Thyroid gland (tissue), 4 donors: ENCODE measurements at regions not wholly inside any gene's neighbourhood (a gene's known extent, or its start where the extent isn't known, plus 50 kb on each side); places are given as distances from the start of the nearest gene placed in this dataset.

Source experiments
- DNase-seq, 2 donors: peaks; one replicate each; pipeline ENCODE4 v3.0.0-alpha.2; 2019
- H3K27ac ChIP-seq, 3 donors: fragments of 200-600 bp; sonication (generic); 1 replicate in 2 of 3; 2 replicates in 1 of 3; pipeline ENCODE4 v1.5.1; 2016 to 2019; ENCODE audit warnings: mild to moderate bottlenecking in 1 of 3, moderate library complexity in 1 of 3
- H3K27me3 ChIP-seq: fragments of 200-600 bp; sonication (generic); one replicate; pipeline ENCODE4 v1.5.1; 2019
- H3K36me3 ChIP-seq, 2 donors: fragments of 200-600 bp; sonication (generic); one replicate each; pipeline ENCODE4 v1.5.1; 2016 to 2019
- H3K4me1 ChIP-seq, 2 donors: fragments of 200-600 bp; sonication (generic); one replicate each; pipeline ENCODE4 v1.5.1; 2017 to 2019
- H3K4me3 ChIP-seq, 3 donors: fragments of 200-600 bp; sonication (generic); replicated peaks in 1 of 3; 1 replicate in 2 of 3; 2 replicates in 1 of 3; pipeline ENCODE4 v1.5.1; 2016; ENCODE audit warnings: mild to moderate bottlenecking in 1 of 3
- H3K9me3 ChIP-seq: fragments of 200-600 bp; sonication (generic); one replicate; pipeline ENCODE4 v1.5.1; 2017
- POLR2A ChIP-seq, 2 donors: fragments of 450-650 bp; IDR thresholded peaks; one replicate each; pipeline ENCODE4 v1.6.1; 2017; ENCODE audit warnings: antibody characterized with exemption in 2 of 2, mild to moderate bottlenecking in 2 of 2, moderate library complexity in 1 of 2
- WGBS, 2 donors: methylation state at CpG; one replicate each; pipeline ENCODE4 v1.1.5; 2017; 5-methylcytosine and 5-hydroxymethylcytosine counted together
- intact Hi-C: fragments of 100-400 bp; cut with DNase I; formaldehyde crosslinking; loops from one replicate; pipeline ENCODE4 v1.15.1; 2023
- TF ChIP-seq, protein P1 (sequence below), 6 experiments: fragments of 200-600 bp in 3 of 6; fragments of 450-650 bp in 3 of 6; sonication (generic) in 3 of 6; IDR thresholded peaks; one replicate each; pipeline ENCODE4 v1.5.1; 2016 to 2019; ENCODE audit warnings: antibody characterized with exemption in 6 of 6, mild to moderate bottlenecking in 2 of 6, inconsistent platforms in 1 of 6, moderate library complexity in 1 of 6

DNA sequence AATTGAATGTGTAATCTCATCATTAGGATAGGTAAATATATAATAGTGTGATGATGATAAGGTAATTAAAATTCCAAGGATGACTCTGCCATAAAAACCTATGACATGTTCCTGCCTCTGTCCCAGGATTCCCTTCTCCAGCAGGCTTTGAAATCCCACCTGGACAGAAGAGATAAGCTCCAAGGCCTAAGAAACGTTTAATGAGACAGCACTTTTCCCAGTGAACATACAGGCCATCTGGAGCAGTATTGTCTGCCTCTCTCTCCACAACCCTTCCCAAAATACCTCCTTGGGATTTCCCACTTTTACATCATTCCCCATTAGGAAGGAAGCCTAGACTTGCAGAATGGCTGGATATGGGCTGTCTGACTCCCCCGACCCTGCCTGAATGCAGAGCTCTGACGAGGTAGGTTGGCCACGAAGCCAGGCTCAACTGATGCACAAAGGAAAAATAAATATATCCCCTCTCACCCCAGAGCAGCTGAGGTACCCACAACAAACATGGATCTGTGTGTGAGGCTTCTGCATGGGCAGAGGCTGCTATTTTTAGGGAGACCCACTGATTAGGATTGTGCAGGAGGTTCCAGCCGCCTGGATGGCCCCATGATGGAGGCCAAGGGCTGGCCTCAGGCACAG, 71.0 kb downstream of the TMPRSS5 start:
- Histone ChIP-seq H3K4me1 (no peaks in the 10 kb centered on the region), H3K36me3 (no peaks in the 10 kb centered on the region), H3K27me3 (no peaks in the 10 kb centered on the region), H3K9me3 (no peaks in the 10 kb centered on the region), H3K27ac (no peak overlapping the region), H3K4me3 (no peak overlapping the region)
- intact Hi-C loops, result no loop called here
- WGBS, 2 donors, result 62 to 74% methylated on average over 5 of the region's 5 CpGs
- no peak for DNase-seq
- no peak for TF ChIP-seq POLR2A (IDR thresholded peaks at IDR 0.05)
- TF ChIP-seq, protein P1, sequence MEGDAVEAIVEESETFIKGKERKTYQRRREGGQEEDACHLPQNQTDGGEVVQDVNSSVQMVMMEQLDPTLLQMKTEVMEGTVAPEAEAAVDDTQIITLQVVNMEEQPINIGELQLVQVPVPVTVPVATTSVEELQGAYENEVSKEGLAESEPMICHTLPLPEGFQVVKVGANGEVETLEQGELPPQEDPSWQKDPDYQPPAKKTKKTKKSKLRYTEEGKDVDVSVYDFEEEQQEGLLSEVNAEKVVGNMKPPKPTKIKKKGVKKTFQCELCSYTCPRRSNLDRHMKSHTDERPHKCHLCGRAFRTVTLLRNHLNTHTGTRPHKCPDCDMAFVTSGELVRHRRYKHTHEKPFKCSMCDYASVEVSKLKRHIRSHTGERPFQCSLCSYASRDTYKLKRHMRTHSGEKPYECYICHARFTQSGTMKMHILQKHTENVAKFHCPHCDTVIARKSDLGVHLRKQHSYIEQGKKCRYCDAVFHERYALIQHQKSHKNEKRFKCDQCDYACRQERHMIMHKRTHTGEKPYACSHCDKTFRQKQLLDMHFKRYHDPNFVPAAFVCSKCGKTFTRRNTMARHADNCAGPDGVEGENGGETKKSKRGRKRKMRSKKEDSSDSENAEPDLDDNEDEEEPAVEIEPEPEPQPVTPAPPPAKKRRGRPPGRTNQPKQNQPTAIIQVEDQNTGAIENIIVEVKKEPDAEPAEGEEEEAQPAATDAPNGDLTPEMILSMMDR (IDR thresholded peaks at IDR 0.05), result no peak

DNA sequence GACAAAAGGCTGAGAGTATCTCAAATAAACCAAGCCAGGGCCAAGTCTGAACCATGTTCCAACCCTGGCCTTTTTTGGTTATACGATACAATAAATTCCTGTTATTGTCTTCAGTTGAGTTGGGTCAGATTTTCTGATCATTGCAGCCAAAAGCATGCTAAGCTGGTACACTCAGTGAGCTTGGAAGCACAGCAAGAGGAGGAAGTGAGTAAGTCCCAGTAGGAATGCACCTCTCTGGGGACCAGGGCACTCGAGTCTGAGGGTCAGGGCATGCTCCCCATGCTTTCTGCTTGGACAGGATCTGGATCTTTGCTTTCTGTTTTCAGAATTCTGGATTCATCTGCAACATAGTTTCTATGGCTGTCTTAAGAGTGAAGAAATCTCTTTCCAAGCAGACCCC, 73.1 kb downstream of the TMPRSS5 start:
- H3K4me3 ChIP-seq, result no peak overlapping the region
- H3K4me1 ChIP-seq, result no peaks in the 10 kb centered on the region
- H3K9me3 ChIP-seq, result no peaks in the 10 kb centered on the region
- H3K36me3 ChIP-seq, result no peaks in the 10 kb centered on the region
- TF ChIP-seq, protein P1 (IDR thresholded peaks at IDR 0.05), result no peak
- no peak for TF ChIP-seq POLR2A (IDR thresholded peaks at IDR 0.05)
- no peak overlapping the region for H3K27ac ChIP-seq
- WGBS, 2 donors, result 30 to 46% methylated on average over 2 of the region's 2 CpGs
- H3K27me3 ChIP-seq, result no peaks in the 10 kb centered on the region
- intact Hi-C loops, result no loop called here
- no peak for DNase-seq

DNA sequence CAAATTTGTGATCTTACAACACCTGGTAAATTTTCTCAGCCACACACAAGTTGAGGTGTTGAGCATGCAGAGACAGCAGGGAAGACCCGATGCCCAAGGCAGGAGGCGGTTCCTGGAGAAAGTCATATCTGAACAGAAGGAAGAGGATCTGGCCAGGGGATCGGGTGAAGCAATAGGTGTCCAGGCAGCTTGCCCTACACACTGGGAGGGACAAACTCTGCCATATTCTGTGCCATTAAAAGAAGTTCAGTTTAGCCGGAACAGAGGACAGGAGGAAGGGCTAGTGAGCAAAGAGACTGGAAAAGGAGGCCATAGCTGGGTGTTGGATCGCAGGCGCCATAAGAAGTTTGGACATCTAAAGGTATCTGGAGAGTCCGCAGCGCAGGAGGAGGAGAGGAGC, 76.5 kb downstream of the TMPRSS5 start:
- Histone ChIP-seq H3K27me3 (no peaks in the 10 kb centered on the region), H3K4me3 (no peak overlapping the region), H3K27ac (no peak overlapping the region), H3K4me1 (no peaks in the 10 kb centered on the region), H3K9me3 (no peaks in the 10 kb centered on the region), H3K36me3 (no peaks in the 10 kb centered on the region)
- intact Hi-C loops, result no loop called here
- no peak for DNase-seq
- TF ChIP-seq POLR2A (IDR thresholded peaks at IDR 0.05), result no peak
- TF ChIP-seq, protein P1 (IDR thresholded peaks at IDR 0.05), result no peak
- 87 to 91% methylated on average over 8 of the region's 8 CpGs for WGBS, 2 donors

DNA sequence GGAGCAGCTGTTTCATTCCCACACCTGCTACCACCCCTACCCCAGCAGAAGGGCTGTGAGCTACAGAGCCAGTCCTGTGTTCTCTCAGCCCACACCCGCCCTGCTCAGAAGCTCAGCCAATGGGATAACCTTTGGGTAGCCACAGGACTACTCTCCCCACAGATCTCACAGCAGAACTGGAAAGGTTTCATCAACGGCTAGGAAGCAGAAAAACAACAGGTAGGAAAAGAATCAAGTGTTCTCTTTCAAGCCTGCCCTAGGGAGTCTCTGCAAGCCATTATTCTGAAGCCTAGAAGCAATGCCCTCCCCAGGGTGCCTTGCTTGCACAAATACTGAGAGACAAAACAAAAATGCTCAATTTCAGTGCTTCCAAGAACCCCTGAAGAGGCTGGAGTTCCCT, 77.2 kb downstream of the TMPRSS5 start:
- Histone ChIP-seq H3K36me3 (no peaks in the 10 kb centered on the region), H3K27ac (no peak overlapping the region), H3K4me1 (no peaks in the 10 kb centered on the region), H3K27me3 (no peaks in the 10 kb centered on the region), H3K4me3 (no peak overlapping the region), H3K9me3 (no peaks in the 10 kb centered on the region)
- DNase-seq, result no peak
- TF ChIP-seq POLR2A (IDR thresholded peaks at IDR 0.05), result no peak
- TF ChIP-seq, protein P1 (IDR thresholded peaks at IDR 0.05), result no peak
- 30 to 47% methylated on average over 2 of the region's 2 CpGs for WGBS, 2 donors
- intact Hi-C loops, result no loop called here

DNA sequence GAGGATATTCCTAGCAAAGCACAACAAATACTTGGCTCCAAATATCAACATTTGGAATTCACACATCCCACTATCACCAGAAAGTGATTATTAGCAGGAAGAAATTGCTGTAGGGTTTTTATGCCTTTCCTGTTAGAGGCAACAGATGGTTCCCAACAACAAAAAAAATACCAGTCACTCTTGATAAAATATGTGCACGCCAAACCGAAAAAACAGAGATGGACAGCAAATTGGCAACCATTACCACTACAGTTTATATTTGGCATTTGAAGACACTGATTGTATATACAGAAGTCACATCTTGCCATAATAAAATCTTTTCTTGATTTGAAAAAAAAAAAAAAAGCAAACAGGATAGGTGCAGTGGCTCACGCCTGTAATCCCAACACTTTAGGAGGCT, 78.2 kb downstream of the TMPRSS5 start:
- no peak for DNase-seq
- intact Hi-C loops, result no loop called here
- H3K27me3 ChIP-seq, result no peaks in the 10 kb centered on the region
- no peaks in the 10 kb centered on the region for H3K36me3 ChIP-seq
- H3K4me1 ChIP-seq, result no peaks in the 10 kb centered on the region
- 90 to 95% methylated on average over 3 of the region's 3 CpGs for WGBS, 2 donors
- no peaks in the 10 kb centered on the region for H3K9me3 ChIP-seq
- H3K4me3 ChIP-seq, result no peak overlapping the region
- TF ChIP-seq, protein P1 (IDR thresholded peaks at IDR 0.05), result no peak
- no peak for TF ChIP-seq POLR2A (IDR thresholded peaks at IDR 0.05)
- H3K27ac ChIP-seq, result no peak overlapping the region
